ENCODE measurements at regions not wholly inside any gene's neighbourhood (a gene's known extent, or its start where the extent isn't known, plus 50 kb on each side); places are given as distances from the start of the nearest gene placed in this dataset.
A peak's percentile ranks its signal among the peaks of the same experiment; 100 is the strongest.

GRCh38 chr6:15038013-15038791 is 207.7 kb upstream of the JARID2 start:
- DNase-seq (ENCODE audit: low spot score) = no peak

DNA sequence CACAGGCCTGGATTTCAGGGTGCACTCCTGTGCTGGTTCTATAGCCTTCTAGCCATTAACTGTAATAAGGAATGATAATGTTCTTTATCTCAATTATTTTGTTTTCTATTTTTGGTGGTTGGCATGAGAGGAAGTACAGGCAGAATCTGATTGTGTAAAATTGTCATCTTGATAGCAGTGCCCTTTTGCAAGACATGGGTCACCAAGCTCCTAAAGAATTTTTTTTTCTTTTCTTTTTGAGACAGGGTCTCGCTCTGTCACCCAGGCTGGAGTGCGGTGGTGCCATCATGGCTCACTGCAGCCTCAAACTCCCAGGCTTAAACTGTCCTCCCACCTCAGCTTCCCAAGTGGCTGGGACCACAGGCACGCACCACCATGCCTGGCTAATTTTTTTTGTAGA is 206.7 kb upstream of the JARID2 start:
- DNase-seq (ENCODE audit: low spot score) = no peak

DNA sequence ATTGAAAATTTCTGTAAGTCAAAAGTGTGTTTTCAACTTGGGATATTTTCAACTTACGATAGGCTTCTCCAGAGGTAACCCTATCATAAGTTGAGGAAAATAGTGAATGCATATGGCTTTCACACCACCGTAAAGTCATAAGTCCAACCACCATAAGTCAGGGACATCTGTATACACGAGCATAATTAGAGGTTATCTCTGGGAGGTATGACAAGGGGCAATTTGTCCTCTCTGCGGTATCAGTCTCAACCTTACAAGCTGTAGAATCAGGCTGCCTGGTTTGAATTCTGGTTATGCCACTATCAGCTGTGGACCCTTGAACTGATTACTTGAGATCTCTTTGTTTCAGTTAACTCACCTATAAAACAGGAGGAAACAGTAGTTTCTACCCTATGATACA is 202.9 kb upstream of the JARID2 start:
- no peak for DNase-seq (ENCODE audit: low spot score)

DNA sequence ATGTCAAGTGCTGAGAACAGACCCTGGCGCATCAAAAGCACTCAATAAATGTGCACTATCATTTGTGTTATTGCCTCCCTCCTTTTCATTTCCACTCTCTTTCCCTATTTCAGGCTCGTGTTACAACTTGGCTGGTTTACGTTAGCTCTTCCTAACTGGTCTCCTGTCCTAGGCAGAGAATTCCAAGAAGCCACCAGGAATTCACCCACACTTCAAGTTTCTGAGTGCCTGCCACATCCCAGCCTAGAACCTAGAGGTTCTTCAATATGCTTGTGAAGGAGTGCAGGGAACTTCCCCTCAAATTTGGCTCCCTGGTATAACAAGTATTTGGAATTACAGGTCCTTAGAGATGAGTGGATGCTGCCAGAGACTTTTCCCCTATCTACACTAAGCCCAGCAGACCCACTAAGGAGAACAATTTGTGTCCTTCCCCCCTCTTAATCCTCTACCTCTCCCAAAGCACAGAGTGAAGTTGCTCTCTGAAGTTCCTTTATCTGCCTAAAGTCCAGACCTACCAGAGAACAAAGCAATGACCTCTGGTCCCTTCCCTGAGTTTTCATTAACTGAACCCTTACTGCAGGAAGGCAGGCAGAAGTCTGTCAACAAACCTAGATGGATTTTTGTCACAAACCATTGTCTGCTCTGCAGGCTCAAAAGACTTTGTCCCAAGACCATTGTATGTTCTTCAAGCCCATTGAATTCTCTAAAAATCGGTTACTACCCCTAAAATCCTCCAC is 201.6 kb upstream of the JARID2 start:
- no peak for DNase-seq (ENCODE audit: low spot score)

- DNase-seq (ENCODE audit: low spot score) = no peak
Measured at GRCh38 chr6:15044948-15045347, 200.9 kb upstream of the JARID2 start.

DNA sequence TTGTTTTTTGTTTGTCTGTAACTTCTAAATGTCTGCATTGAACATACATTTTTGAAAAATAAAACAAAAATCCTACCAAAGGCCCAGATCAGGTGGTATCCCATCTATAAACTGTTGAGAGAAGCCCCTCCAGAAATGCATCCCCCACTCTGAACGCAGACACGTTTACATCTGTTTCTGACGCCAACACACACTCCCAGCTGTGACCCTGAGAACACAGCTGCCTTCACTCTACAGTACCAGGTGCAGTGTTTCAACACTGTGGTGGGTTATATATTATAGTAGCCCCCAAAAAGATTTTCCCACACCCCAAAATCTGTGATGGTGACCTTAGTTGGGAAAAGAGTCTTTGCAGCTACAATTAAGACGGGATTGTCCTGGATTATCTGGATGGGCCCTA is 199.1 kb upstream of the JARID2 start:
- no peak for DNase-seq (ENCODE audit: low spot score)

DNA sequence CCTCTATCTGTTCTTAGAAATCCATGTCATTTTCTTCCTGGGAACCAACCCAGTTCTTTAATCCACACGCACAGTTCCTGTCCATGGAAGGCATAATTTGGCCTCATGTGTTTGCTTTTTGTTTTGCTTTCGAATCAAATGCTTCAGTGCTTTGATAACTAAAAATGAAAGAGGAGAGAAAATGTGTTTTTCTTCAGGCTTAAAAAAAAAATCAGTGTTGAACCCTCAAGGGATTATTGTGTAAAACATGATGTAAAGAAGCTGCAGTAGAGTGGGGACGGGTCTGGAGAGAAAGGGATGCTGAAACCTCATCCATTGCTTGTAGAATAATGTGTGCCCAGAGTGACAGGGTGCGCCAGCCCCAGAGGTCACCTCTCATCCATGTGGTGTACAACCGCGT is 197.5 kb upstream of the JARID2 start:
- DNase-seq (ENCODE audit: low spot score) = no peak

DNA sequence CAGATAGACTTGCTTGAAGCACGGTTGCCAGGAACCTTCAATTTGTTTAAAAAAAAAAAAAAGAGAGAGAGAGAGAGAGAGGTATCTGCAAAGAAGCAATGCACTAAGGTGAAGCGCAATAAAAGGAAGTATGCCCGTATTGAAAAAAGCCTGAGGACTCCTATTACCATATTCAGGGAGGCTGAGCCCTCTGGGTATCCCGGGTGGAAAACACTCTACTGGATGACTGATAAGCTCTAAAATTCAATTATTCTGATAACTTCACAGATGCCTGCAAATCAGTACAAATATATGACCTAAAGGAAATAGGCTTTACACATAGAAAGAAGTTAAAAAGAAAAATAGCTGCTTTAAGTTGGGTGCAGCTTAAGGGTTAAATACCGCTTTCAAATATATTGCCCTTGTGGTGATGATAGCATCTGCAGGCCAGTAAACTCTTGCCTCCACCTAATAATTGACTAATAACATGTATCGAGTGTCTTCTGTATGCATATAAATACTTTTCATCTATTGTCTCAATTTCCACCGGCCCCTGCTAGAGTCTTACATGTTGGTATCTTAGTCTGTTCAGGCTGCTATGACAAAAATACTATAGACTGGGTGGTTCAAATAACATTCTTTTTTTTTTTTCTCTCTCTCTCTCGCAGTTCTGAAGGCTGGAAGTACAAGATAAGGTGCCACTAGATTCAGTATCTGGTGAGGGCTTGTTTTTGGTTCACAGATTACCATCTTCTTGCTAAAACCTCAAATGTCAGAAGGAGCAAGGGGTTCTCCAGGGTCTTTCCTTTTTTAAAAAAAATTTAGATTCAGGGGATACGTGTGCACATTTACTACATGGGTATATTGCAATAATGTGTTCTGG is 187.4 kb upstream of the JARID2 start:
- DNase-seq (ENCODE audit: low spot score) = no peak

- no peak for DNase-seq (ENCODE audit: low spot score)
Measured at GRCh38 chr6:15061180-15061641, 184.7 kb upstream of the JARID2 start.

- no peak for DNase-seq (ENCODE audit: low spot score)
Measured at GRCh38 chr6:15061908-15062515, 183.9 kb upstream of the JARID2 start.

GRCh38 chr6:15062516-15063252 is 183.2 kb upstream of the JARID2 start:
- DNase-seq (ENCODE audit: low spot score) = no peak

DNA sequence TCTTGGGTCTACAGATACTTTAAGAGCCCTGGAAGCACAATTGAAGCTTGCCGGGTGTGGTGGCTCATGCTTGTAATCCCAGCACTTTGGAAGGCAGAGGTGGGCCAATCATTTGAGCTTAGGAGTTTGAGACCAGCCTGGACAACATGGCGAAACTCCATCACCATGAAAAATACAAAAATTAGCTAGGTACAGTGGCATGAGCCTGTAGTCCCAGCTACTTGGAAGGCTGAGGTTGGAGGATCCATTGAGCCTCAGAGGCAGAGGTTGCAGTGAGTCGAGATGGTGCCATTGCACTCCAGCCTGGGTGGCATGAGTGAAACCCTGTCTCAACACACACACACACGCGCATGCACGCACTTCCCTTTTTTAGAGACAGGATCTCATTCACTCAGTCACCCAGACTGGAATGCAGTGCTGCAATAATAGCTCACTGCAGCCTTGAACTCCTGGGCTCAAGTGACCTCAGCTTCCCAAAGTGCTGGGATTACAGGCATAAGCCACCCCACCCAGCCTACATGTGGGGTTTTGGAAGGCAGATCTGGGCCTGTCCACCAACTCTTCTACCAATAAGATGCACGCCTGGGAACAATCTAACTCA is 182.5 kb upstream of the JARID2 start:
- DNase-seq (ENCODE audit: low spot score) = no peak

GRCh38 chr6:15065261-15065989 is 180.4 kb upstream of the JARID2 start:
- DNase-seq (ENCODE audit: low spot score) = no peak

- DNase-seq (ENCODE audit: low spot score) = no peak
Measured at GRCh38 chr6:15066089-15066758, 179.6 kb upstream of the JARID2 start.

GRCh38 chr6:15073344-15073789 is 172.5 kb upstream of the JARID2 start:
- DNase-seq (ENCODE audit: low spot score) = no peak

DNA sequence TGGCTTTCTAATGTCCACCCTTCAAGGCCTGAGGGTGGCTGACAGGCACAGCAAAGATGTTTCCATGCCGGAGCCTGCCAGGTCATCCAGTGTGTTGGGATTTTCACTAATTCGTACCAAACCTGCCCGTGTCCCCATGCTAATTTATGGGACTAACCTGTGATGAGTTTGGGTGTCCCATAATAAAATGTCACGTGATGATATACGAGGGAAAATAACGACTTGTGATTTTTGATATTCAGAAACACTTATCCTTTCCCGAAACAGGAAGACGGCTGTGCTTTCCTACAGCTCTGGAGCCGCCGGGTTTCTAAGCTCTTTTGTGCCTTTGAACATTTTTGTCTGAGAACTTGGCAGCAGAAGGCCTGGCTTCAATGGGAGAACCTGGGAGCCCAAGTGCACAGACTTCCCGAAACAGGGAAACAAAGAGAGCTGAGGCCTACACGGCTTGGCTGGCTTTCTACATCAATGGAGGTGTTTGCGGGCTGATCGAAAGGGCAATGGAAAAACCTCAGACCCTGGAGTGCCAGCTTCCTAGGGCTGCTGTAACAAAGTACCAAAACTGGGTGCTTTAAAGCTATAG is 171.9 kb upstream of the JARID2 start:
- no peak for DNase-seq (ENCODE audit: low spot score)

DNA sequence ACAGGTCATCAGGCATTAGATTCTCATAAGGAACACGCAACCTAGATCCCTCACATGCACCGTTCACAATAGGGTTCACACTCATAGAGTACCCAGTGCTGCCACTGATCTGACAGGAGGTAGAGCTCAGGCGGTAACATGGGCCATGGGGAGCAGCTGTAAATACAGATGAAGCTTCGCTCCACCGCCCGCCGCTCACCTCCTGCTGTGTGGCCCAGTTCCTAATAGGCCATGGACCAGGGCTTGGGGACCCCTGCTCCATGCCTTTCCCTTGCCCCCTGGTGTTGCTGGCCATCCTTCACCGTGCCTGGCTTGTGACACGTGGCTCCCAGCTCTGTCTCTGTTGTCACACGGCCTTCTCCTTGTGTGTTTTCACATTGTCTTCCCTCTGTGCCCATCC is 171.1 kb upstream of the JARID2 start:
- DNase-seq (ENCODE audit: low spot score) = no peak

- DNase-seq (ENCODE audit: low spot score) = peak; percentile 26
Measured at GRCh38 chr6:15076565-15076964, 169.3 kb upstream of the JARID2 start.

- no peak for DNase-seq (ENCODE audit: low spot score)
Measured at GRCh38 chr6:15077006-15077405, 168.9 kb upstream of the JARID2 start.
